GM21360 (cell line): ENCODE measurements at regions not wholly inside any gene's neighbourhood (a gene's known extent, or its start where the extent isn't known, plus 50 kb on each side); places are given as distances from the start of the nearest gene placed in this dataset.

Experiments
- ATAC-seq: cut with Tn5 transposase; IDR thresholded peaks from one replicate; pipeline ENCODE4 v1.9.1; 2021; ENCODE audit warnings: mild to moderate bottlenecking, moderate library complexity; ENCODE audit not compliant: unreplicated experiment

- no peak for ATAC-seq
Observed at GRCh38 chr11:19480540-19480939, 232.1 kb upstream of the NAV2 start.

- no peak for ATAC-seq
Observed at GRCh38 chr11:19478891-19479290, 233.7 kb upstream of the NAV2 start.

- peak; percentile 78 for ATAC-seq
Observed at GRCh38 chr11:19474954-19475721, 234.4 kb upstream of the E2F8 start.

GRCh38 chr11:19474211-19474610, 233.5 kb upstream of the E2F8 start:
- ATAC-seq, result no peak

GRCh38 chr11:19472679-19473078, 231.9 kb upstream of the E2F8 start:
- peak; percentile 45 for ATAC-seq

GRCh38 chr11:19467904-19468303, 227.2 kb upstream of the E2F8 start:
- no peak for ATAC-seq

- ATAC-seq, result no peak
Observed at GRCh38 chr11:19466314-19466713, 225.6 kb upstream of the E2F8 start.

- no peak for ATAC-seq
Observed at GRCh38 chr11:19463976-19464375, 223.2 kb upstream of the E2F8 start.

- ATAC-seq, result no peak
Observed at GRCh38 chr11:19460718-19461405, 220.1 kb upstream of the E2F8 start.

GRCh38 chr11:19459240-19459639, 218.5 kb upstream of the E2F8 start:
- ATAC-seq, result no peak

GRCh38 chr11:19458721-19459120, 218.0 kb upstream of the E2F8 start:
- no peak for ATAC-seq

- ATAC-seq, result no peak
Observed at GRCh38 chr11:19458231-19458630, 217.5 kb upstream of the E2F8 start.

GRCh38 chr11:19455731-19456130, 215.0 kb upstream of the E2F8 start:
- ATAC-seq, result no peak

- ATAC-seq, result no peak
Observed at GRCh38 chr11:19453651-19454257, 213.0 kb upstream of the E2F8 start.

- ATAC-seq, result no peak
Observed at GRCh38 chr11:19451609-19452008, 210.9 kb upstream of the E2F8 start.

- no peak for ATAC-seq
Observed at GRCh38 chr11:19450282-19450681, 209.5 kb upstream of the E2F8 start.

GRCh38 chr11:19448651-19449050, 207.9 kb upstream of the E2F8 start:
- no peak for ATAC-seq

GRCh38 chr11:19447150-19447566, 206.4 kb upstream of the E2F8 start:
- ATAC-seq, result no peak

- ATAC-seq, result no peak
Observed at GRCh38 chr11:19445771-19446170, 205.0 kb upstream of the E2F8 start.

GRCh38 chr11:19444231-19444630, 203.5 kb upstream of the E2F8 start:
- ATAC-seq, result no peak

- ATAC-seq, result peak; percentile 26
Observed at GRCh38 chr11:19442554-19442910, 201.8 kb upstream of the E2F8 start.
